Skeletal muscle tissue (tissue), 3 donors: ENCODE measurements at regions not wholly inside any gene's neighbourhood (a gene's known extent, or its start where the extent isn't known, plus 50 kb on each side); places are given as distances from the start of the nearest gene placed in this dataset.

ENCODE experiments used
- H3K27ac ChIP-seq: one replicate; pipeline ENCODE4 v1.7.0; 2013; ENCODE audit warnings: mild to moderate bottlenecking, low read depth, low read length, inconsistent platforms
- H3K27me3 ChIP-seq, 3 donors: one replicate each; pipeline ENCODE4 v1.7.0; 2013; ENCODE audit warnings: low read length in 3 of 3; ENCODE audit not compliant: control insufficient read depth in 3 of 3, insufficient read depth in 3 of 3
- H3K36me3 ChIP-seq, 3 donors: one replicate each; pipeline ENCODE4 v1.7.0; 2013; ENCODE audit warnings: low read length in 3 of 3; ENCODE audit not compliant: control insufficient read depth in 3 of 3, insufficient read depth in 3 of 3
- H3K4me1 ChIP-seq, 3 donors: one replicate each; pipeline ENCODE4 v1.7.0; 2013; ENCODE audit warnings: low read length in 3 of 3, mild to moderate bottlenecking in 3 of 3; ENCODE audit not compliant: control insufficient read depth in 3 of 3, insufficient read depth in 3 of 3
- H3K4me3 ChIP-seq, 3 donors: one replicate each; pipeline ENCODE4 v1.7.0; 2013; ENCODE audit warnings: low read length in 3 of 3
- H3K9ac ChIP-seq, 3 donors: one replicate each; pipeline ENCODE4 v1.7.0; 2013; ENCODE audit warnings: low read length in 3 of 3, mild to moderate bottlenecking in 3 of 3, moderate library complexity in 2 of 3, low read depth in 1 of 3
- H3K9me3 ChIP-seq, 3 donors: one replicate each; pipeline ENCODE4 v1.7.0; 2013; ENCODE audit warnings: low read length in 3 of 3; ENCODE audit not compliant: control insufficient read depth in 3 of 3
- donor health status: Osteomylitis.

- no peaks in the 10 kb centered on the region for H3K36me3 ChIP-seq
- no peaks in the 10 kb centered on the region for H3K9me3 ChIP-seq
- no peak overlapping the region for H3K27ac ChIP-seq
- H3K9ac ChIP-seq: no peak overlapping the region
- H3K4me3 ChIP-seq: no peak overlapping the region
- no peaks in the 10 kb centered on the region for H3K4me1 ChIP-seq
- no peaks in the 10 kb centered on the region for H3K27me3 ChIP-seq
These were observed 126.3 kb upstream of the SERTAD2 start for GRCh38 chr2:64780041-64780440.

DNA sequence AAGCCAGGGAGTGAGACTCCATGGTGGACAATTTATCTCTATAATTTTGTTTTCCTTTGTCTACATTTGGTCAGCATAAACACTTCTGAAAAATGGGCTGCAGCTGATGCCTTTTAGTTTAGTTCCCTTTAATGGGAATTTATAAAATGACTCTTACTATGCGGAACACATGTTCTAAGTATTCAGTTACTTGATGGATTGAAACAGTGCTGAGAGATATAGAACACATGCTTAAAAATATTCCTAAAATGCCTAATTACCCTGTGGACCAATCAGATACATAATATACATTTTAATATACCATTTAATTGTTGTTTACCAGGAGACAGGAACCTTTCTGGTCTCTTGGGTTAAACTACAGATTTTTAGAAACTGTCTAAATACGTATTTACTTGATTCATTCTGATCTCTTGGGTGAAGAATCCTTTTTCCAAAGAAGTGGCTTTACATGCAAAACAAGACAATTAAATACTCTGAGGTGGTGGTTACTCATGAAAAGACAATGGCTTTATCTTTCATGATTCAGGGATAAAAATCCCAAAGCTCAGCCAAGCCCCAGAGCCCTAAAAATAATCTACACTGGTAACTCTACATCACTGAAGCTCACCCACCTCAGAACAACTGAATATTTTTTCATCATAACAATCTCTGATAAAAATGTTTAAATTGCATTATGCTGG is 128.1 kb upstream of the SERTAD2 start:
- no peaks in the 10 kb centered on the region for H3K36me3 ChIP-seq
- H3K9ac ChIP-seq: no peak overlapping the region
- H3K4me3 ChIP-seq: no peak overlapping the region
- H3K27ac ChIP-seq: no peak overlapping the region
- no peaks in the 10 kb centered on the region for H3K4me1 ChIP-seq
- no peaks in the 10 kb centered on the region for H3K27me3 ChIP-seq
- H3K9me3 ChIP-seq: no peaks in the 10 kb centered on the region

DNA sequence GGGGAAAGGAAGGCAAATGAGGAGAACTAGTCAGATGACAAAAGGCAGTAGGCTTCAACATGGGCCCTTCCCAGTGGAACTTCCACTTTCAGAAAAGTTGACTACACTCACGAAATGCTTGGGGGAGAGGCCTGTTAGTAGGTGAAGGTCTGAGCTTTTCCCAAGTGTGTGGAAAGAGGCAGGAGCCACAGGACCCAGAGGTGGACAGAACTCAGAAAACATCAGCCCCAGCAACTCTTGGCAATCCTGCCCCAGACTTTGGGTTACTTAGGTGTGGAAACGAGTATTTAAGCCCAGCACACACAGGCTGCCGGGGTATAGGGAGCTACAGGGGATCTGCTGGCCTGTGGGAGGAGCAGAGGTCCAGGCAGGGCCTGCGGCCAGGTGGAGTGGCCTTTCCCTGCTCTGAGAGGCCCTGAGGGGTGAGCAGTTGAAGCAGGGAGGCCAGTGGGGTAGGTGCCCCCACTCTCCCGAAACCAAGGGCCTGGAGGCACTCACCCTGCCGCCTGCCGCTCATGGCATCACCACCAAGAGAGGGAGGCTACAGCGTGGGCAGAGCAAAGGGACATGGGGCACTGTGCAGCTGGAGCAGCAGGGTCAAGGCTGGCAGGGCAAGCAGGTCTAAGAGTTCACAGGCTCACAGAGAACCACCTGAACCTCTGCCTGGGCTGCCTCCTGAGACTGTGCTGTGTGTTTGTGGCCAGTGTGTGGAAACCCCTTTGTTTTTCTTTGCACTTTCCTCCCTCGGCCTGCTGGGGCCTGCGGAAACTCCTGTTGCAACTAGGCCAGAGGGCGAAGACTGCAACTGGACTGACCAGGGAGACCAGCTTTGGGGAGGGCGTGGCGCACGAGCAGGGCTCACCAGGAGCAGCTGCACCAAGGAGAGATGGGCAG is 130.7 kb upstream of the SERTAD2 start:
- Histone ChIP-seq H3K27ac (no peak overlapping the region), H3K4me3 (no peak overlapping the region), H3K9ac (no peak overlapping the region), H3K27me3 (no peaks in the 10 kb centered on the region), H3K36me3 (no peaks in the 10 kb centered on the region), H3K4me1 (no peaks in the 10 kb centered on the region), H3K9me3 (no peaks in the 10 kb centered on the region)

- Histone ChIP-seq H3K9me3 (no peaks in the 10 kb centered on the region), H3K27ac (no peak overlapping the region), H3K36me3 (no peaks in the 10 kb centered on the region), H3K4me3 (no peak overlapping the region), H3K4me1 (no peaks in the 10 kb centered on the region), H3K27me3 (no peaks in the 10 kb centered on the region), H3K9ac (no peak overlapping the region)
These were observed 131.5 kb upstream of the SERTAD2 start for GRCh38 chr2:64785245-64785644.

GRCh38 chr2:64786343-64787018 is 132.8 kb upstream of the SERTAD2 start:
- H3K9ac ChIP-seq: no peak overlapping the region
- no peak overlapping the region for H3K27ac ChIP-seq
- no peaks in the 10 kb centered on the region for H3K4me1 ChIP-seq
- H3K27me3 ChIP-seq: no peaks in the 10 kb centered on the region
- H3K9me3 ChIP-seq: no peaks in the 10 kb centered on the region
- H3K4me3 ChIP-seq: no peak overlapping the region
- no peaks in the 10 kb centered on the region for H3K36me3 ChIP-seq

DNA sequence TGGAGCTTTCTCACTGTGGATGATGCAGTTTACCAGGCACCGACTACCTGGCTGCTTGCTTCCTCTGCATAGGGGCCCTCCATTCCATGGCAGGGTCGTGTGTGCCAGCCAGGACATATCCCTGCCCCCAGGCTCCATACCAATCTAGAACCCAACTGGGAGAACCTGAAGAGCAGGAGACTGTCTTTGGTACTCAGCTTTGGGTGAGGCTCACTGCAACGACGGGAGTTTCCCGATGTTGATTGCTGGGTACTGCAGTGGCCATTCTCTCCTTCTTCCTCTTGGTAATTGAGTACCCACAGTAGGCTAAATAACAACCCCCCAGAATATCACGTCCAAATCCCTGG is 133.3 kb upstream of the SERTAD2 start:
- H3K27me3 ChIP-seq: no peaks in the 10 kb centered on the region
- H3K4me3 ChIP-seq: no peak overlapping the region
- H3K9ac ChIP-seq: no peak overlapping the region
- H3K9me3 ChIP-seq: no peaks in the 10 kb centered on the region
- no peaks in the 10 kb centered on the region for H3K4me1 ChIP-seq
- no peak overlapping the region for H3K27ac ChIP-seq
- H3K36me3 ChIP-seq: no peaks in the 10 kb centered on the region

- no peaks in the 10 kb centered on the region for H3K36me3 ChIP-seq
- no peak overlapping the region for H3K27ac ChIP-seq
- H3K9ac ChIP-seq: no peak overlapping the region
- no peaks in the 10 kb centered on the region for H3K4me1 ChIP-seq
- no peaks in the 10 kb centered on the region for H3K9me3 ChIP-seq
- H3K4me3 ChIP-seq: no peak overlapping the region
- no peaks in the 10 kb centered on the region for H3K27me3 ChIP-seq
These were observed 134.0 kb upstream of the SERTAD2 start for GRCh38 chr2:64787698-64788097.

DNA sequence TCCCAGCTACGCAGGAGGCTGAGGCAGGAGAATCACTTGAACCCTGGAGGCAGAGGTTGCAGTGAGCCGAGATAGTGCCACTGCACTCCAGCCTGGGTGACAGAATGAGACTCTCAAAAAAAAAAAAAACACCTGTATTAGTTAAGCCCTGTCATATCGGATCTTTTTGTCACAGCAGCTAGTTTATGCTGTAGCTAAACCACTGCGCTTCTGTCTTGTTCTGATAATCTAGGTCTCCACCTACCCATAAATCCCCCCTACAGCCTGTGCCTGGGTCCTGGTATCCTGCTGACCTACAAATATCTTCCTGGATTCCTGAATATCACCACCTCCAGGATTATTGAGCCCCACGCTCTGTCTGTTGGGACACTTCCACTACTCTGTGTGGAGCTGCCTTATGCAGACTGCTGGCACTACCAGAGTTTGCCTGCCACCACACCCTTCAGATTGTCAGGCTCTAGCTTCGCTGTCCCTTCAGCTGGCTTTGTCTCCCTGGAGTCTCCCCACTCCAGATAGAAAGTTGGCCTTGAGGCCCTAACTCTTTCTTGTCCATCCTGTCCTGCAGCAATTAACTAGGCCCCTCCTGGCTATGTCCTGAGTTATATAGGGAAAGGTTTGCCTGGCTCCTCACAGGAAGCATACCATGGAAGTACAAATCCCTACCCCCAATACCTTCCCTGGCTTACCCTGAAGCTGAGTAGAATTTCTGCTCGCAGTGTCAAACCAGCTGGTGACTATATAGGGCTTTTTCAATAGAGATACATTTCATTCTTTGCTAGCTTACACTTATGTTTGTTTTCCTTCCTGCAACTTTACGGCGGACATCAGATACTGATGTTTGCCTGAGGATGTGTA is 136.0 kb upstream of the SERTAD2 start:
- Histone ChIP-seq H3K4me3 (no peak overlapping the region), H3K27ac (no peak overlapping the region)

GRCh38 chr2:64792300-64792699 is 138.6 kb upstream of the SERTAD2 start:
- H3K27me3 ChIP-seq: peaks cover 0 to 2% (median 0%) of the 10 kb centered on the region in 3 donors
- no peak overlapping the region for H3K27ac ChIP-seq
- no peaks in the 10 kb centered on the region for H3K36me3 ChIP-seq
- H3K9ac ChIP-seq: no peak overlapping the region
- no peaks in the 10 kb centered on the region for H3K4me1 ChIP-seq
- no peaks in the 10 kb centered on the region for H3K9me3 ChIP-seq
- no peak overlapping the region for H3K4me3 ChIP-seq

More for the DNA sequence above, 136.0 kb upstream of the SERTAD2 start:
- Histone ChIP-seq H3K9me3 (no peaks in the 10 kb centered on the region), H3K27me3 (no peaks in the 10 kb centered on the region), H3K36me3 (no peaks in the 10 kb centered on the region), H3K9ac (no peak overlapping the region), H3K4me1 (no peaks in the 10 kb centered on the region)
